NB4 (cell line): ENCODE measurements at regions not wholly inside any gene's neighbourhood (a gene's known extent, or its start where the extent isn't known, plus 50 kb on each side); places are given as distances from the start of the nearest gene placed in this dataset.

ENCODE experiments used
- CTCF ChIP-seq: IDR thresholded peaks from one replicate; pipeline ENCODE4 v1.5.1; 2012; ENCODE audit warnings: low read depth, low read length
- MYC ChIP-seq: IDR thresholded peaks from 2 replicates; pipeline ENCODE4 v1.6.1; 2011; ENCODE audit warnings: low read depth, low read length
- POLR2A ChIP-seq: IDR thresholded peaks from 2 replicates; pipeline ENCODE4 v1.6.1; 2011; ENCODE audit warnings: mild to moderate bottlenecking; ENCODE audit not compliant: insufficient read length; ENCODE audit errors: extremely low read depth

- TF ChIP-seq CTCF (no peak), POLR2A (no peak), MYC (no peak)
These were observed 58.1 kb upstream of the GBA3 start for GRCh38 chr4:22634541-22635181.
